Kidney (tissue), 13 donors: ENCODE measurements at regions not wholly inside any gene's neighbourhood (a gene's known extent, or its start where the extent isn't known, plus 50 kb on each side); places are given as distances from the start of the nearest gene placed in this dataset.

ENCODE experiments used
- DNase-seq, 5 donors: peaks; one replicate each; pipeline ENCODE4 v3.0.0-alpha.2; 2013 to 2020
- FAIRE-seq: peaks from 2 replicates; lab custom pipeline; 2012; peaks lifted over from hg19 to GRCh38; lab: Jason Lieb, UNC
- H3K27ac ChIP-seq, 2 donors: one replicate each; pipeline ENCODE4 v1.7.0; 2013; ENCODE audit warnings: low read depth in 2 of 2, low read length in 2 of 2, inconsistent platforms in 1 of 2
- H3K27me3 ChIP-seq: one replicate; pipeline ENCODE4 v1.7.1; 2013; ENCODE audit warnings: low read length, inconsistent platforms; ENCODE audit not compliant: control insufficient read depth, insufficient read depth
- H3K36me3 ChIP-seq, 3 donors: one replicate each; pipeline versions ENCODE4 v1.7.0 to v1.7.1; 2013; ENCODE audit warnings: low read length in 3 of 3, control low read depth in 1 of 3, inconsistent platforms in 1 of 3; ENCODE audit not compliant: insufficient read depth in 3 of 3, control insufficient read depth in 2 of 3
- H3K4me1 ChIP-seq, 3 donors: one replicate each; pipeline versions ENCODE4 v1.7.0 to v1.7.1; 2013; ENCODE audit warnings: low read length in 3 of 3, inconsistent platforms in 1 of 3, low read depth in 1 of 3; ENCODE audit not compliant: control insufficient read depth in 2 of 3, insufficient read depth in 2 of 3
- H3K4me3 ChIP-seq, 3 donors: one replicate each; pipeline versions ENCODE4 v1.7.0 to v1.8.1; 2013; ENCODE audit warnings: low read length in 3 of 3, control low read depth in 1 of 3, inconsistent platforms in 1 of 3
- H3K9ac ChIP-seq, 3 donors: one replicate each; pipeline versions ENCODE4 v1.7.0 to v1.7.1; 2013; ENCODE audit warnings: low read length in 3 of 3, control low read depth in 1 of 3, inconsistent platforms in 1 of 3
- H3K9me3 ChIP-seq, 3 donors: one replicate each; pipeline versions ENCODE4 v1.7.0 to v1.7.1; 2013; ENCODE audit warnings: low read length in 3 of 3, control low read depth in 1 of 3, inconsistent platforms in 1 of 3; ENCODE audit not compliant: control insufficient read depth in 2 of 3, insufficient read depth in 1 of 3
- intact Hi-C: fragments of 100-400 bp; cut with DNase I; formaldehyde crosslinking; loops from one replicate; pipeline ENCODE4 v1.11.1; 2022
- TF ChIP-seq, protein P1 (sequence below): IDR thresholded peaks from 3 replicates; pipeline ENCODE4 v1.5.1; 2012; ENCODE audit warnings: mild to moderate bottlenecking, moderate library complexity, borderline replicate concordance; ENCODE audit not compliant: insufficient read depth; ENCODE audit errors: extremely low read depth
- donor health status: control.
- donor health status: control.
- donor health status: control.
- donor health status: control.
- donor health status: control.
- donor health status: DM: yes; HTN: yes; CAD: no.
- donor health status: Normal renal cell carcinoma (clear cell type).

DNA sequence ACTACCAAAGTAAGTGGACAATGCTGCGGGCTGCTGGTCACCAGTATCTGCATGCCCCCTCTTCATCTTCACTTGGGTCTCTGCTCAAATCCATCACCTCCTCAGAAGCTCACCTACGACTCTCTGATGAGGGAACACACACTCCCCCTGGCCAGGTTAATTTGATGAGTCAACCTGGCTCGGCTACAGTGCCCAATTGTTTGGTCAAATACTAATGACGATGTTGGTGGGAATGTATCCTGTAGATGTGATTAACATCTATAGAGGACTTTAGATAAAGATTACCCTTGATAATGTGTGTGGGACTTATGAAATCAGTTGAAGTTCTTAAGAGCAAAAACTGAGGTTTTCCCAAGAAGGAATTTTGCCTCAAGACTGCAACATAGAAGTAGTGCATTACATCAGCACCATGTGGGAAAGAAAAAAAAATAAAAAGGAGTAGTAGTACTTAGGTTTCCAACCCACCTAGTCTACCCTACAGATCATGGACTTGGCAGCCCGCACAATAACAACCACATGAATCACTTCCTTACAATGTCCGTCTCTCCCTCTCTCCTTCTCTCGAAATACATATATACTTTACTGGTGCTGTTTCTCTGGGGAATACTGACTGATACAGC is 467.3 kb downstream of the DNAH5 start:
- TF ChIP-seq, protein P1, sequence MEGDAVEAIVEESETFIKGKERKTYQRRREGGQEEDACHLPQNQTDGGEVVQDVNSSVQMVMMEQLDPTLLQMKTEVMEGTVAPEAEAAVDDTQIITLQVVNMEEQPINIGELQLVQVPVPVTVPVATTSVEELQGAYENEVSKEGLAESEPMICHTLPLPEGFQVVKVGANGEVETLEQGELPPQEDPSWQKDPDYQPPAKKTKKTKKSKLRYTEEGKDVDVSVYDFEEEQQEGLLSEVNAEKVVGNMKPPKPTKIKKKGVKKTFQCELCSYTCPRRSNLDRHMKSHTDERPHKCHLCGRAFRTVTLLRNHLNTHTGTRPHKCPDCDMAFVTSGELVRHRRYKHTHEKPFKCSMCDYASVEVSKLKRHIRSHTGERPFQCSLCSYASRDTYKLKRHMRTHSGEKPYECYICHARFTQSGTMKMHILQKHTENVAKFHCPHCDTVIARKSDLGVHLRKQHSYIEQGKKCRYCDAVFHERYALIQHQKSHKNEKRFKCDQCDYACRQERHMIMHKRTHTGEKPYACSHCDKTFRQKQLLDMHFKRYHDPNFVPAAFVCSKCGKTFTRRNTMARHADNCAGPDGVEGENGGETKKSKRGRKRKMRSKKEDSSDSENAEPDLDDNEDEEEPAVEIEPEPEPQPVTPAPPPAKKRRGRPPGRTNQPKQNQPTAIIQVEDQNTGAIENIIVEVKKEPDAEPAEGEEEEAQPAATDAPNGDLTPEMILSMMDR, result no peak
- no peaks in the 10 kb centered on the region for H3K4me1 ChIP-seq
- H3K27me3 ChIP-seq, result no peaks in the 10 kb centered on the region
- DNase-seq (no peak), FAIRE-seq (no peak)
- H3K9ac ChIP-seq, result no peak overlapping the region
- intact Hi-C loops, result no loop called here
- no peak overlapping the region for H3K27ac ChIP-seq
- no peaks in the 10 kb centered on the region for H3K9me3 ChIP-seq
- H3K4me3 ChIP-seq, result no peak overlapping the region
- no peaks in the 10 kb centered on the region for H3K36me3 ChIP-seq

DNA sequence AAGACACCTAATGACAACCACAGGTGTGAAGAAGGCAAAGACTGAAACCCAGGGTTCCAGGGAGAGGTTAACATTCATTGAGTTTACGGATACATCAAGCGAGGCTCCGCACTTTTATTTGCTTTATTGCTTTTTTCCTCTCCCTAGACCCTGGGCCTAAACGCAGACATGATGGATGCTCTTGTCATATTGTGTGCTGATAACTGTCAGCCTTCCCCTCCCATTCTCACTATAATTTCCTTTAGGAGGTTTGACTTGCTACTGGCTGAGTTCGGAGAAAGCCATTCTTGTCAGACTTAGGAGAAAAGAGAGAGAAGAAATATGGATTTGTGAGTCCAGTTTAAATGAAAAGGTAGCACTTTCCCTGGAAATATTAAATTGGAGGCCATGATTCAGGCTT is 471.6 kb downstream of the DNAH5 start:
- H3K27ac ChIP-seq, result no peak overlapping the region
- H3K36me3 ChIP-seq, result no peaks in the 10 kb centered on the region
- no peak for DNase-seq
- no peaks in the 10 kb centered on the region for H3K9me3 ChIP-seq
- no peaks in the 10 kb centered on the region for H3K27me3 ChIP-seq
- no peak for FAIRE-seq
- TF ChIP-seq, protein P1, result no peak
- no peaks in the 10 kb centered on the region for H3K4me1 ChIP-seq
- no peak overlapping the region for H3K4me3 ChIP-seq
- intact Hi-C loops, result no loop called here
- H3K9ac ChIP-seq, result no peak overlapping the region

DNA sequence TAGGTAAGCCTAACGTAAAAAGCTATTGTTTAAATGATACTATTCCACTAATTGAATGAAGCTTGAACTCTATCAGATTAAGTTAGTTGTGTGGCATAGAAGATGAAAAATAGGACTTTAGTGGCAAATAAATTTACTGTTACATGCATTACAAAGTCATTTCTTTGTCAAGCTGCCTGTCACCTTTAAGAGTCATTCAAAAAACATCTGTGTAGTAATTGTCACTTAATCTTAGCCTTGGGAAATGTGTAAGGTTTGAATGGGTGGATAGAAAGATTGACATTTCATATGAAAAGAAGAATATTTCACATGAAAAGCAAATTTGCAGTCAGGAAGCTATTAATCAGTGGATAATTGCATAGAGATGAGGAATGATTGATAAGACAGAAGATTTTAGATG is 473.5 kb downstream of the DNAH5 start:
- H3K9me3 ChIP-seq, result no peaks in the 10 kb centered on the region
- H3K27me3 ChIP-seq, result no peaks in the 10 kb centered on the region
- H3K4me3 ChIP-seq, result no peak overlapping the region
- DNase-seq (no peak), FAIRE-seq (no peak)
- no peak overlapping the region for H3K27ac ChIP-seq
- H3K9ac ChIP-seq, result no peak overlapping the region
- no peaks in the 10 kb centered on the region for H3K4me1 ChIP-seq
- H3K36me3 ChIP-seq, result no peaks in the 10 kb centered on the region
- intact Hi-C loops, result no loop called here
- TF ChIP-seq, protein P1, result no peak

DNA sequence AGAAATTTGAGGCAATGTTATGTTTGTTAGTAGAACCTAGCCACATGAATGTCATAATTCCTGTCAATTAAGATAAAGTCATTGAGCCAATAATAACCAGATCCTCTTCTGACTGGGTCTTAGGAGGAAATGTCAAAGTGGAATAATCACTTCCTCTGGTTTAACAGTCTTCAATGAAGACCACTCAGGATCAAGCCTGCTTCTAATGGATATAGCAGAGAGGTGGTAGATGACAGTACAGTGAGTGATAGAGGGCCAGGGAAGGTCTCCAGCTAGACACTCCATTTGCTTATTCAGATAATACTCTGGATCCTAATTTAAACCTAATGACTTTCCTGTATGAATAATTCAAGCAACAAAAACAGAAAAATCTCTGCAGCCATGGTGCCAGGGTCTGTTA is 474.2 kb downstream of the DNAH5 start:
- FAIRE-seq (no peak), DNase-seq (no peak)
- H3K9me3 ChIP-seq, result no peaks in the 10 kb centered on the region
- H3K36me3 ChIP-seq, result no peaks in the 10 kb centered on the region
- H3K9ac ChIP-seq, result no peak overlapping the region
- no peak overlapping the region for H3K27ac ChIP-seq
- TF ChIP-seq, protein P1, result no peak
- no peak overlapping the region for H3K4me3 ChIP-seq
- no peaks in the 10 kb centered on the region for H3K4me1 ChIP-seq
- H3K27me3 ChIP-seq, result no peaks in the 10 kb centered on the region
- intact Hi-C loops, result no loop called here
